Left renal pelvis (tissue), 4 donors: ENCODE measurements at regions not wholly inside any gene's neighbourhood (a gene's known extent, or its start where the extent isn't known, plus 50 kb on each side); places are given as distances from the start of the nearest gene placed in this dataset.

ENCODE experiments used
- DNase-seq, 4 donors: peaks; one replicate each; pipeline ENCODE4 v3.0.0-alpha.2; 2013; ENCODE audit warnings: low read depth in 4 of 4, low spot score in 3 of 4

- no peak for DNase-seq
These were observed 78.5 kb downstream of the TNFSF18 start for GRCh38 chr1:172972258-172972657.

- no peak for DNase-seq
These were observed 77.3 kb downstream of the TNFSF18 start for GRCh38 chr1:172973424-172973823.

GRCh38 chr1:172976222-172977041, 74.3 kb downstream of the TNFSF18 start:
- peak in 3 of 4 donors; percentile 10 to 32 (median 27) for DNase-seq

DNA sequence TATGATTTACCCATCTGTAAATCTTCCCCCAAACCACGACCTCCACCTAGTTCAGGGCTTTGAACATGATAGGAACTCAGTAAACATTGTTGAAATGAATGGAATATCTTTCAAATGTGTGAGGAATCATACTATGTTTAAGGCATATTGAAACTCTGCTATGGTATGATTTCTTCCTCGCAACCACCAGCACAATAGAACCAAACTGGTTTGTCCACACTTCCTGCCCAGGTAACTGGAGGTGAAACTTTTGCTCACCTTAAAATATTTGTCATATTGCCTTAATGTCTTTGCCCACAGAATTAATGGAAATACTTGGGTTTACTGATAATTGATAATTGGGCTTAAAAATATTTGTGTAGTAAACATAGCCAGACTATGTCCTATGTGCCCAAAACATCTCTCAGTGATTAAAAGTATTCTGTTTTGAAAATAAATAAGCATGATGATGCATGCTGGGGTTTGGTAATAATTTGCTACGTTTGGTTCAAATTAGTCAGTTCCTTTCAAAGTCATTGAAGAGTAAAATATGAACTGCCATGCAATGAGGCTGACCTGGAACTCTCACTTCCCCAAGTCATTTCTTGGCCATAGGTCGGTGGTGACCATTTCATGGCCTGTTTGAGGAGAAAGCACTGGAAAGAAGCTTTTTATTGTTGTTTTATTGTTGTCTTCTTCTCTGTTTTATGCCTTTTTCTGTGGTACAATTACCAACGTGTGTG, 73.3 kb downstream of the TNFSF18 start:
- no peak for DNase-seq

GRCh38 chr1:172978595-172978994, 72.1 kb downstream of the TNFSF18 start:
- no peak for DNase-seq

DNA sequence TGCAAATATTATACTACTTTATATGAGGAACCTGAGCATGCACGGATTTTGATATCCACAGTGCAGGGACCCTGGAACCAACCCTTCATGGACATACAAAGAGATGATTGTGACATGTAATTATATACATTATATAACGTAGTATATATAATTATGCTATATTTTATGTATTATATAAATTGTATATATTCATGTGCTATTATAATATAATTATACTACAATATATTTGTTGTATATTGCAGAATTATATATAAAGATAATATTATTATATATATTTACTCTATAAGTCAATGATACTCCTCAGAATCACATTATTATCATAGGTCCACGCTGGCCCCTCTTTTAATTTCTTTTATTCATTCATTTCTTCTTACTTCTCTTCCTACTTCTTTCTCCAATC, 70.9 kb downstream of the TNFSF18 start:
- DNase-seq: no peak

GRCh38 chr1:172980456-172980855, 70.3 kb downstream of the TNFSF18 start:
- no peak for DNase-seq

DNA sequence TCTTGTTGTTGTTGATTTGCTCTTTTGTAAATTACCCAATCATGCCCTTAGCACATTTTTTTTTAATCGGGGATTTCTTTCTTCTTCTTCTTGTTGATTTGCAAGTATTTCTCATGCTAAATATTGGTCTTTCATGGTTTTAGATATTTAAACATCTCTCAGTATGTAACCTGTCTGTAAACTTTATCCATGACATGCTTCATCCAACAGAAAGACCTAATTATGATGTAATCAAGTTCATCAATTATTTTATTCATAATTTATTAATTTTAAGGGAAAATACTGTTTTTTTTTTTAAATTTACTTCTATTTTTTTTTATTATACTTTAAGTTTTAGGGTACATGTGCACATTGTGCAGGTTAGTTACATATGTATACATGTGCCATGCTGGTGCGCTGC, 69.8 kb downstream of the TNFSF18 start:
- DNase-seq: no peak
